GM18511 (cell line): ENCODE measurements at regions not wholly inside any gene's neighbourhood (a gene's known extent, or its start where the extent isn't known, plus 50 kb on each side); places are given as distances from the start of the nearest gene placed in this dataset.

Source experiments
- ATAC-seq: cut with Tn5 transposase; IDR thresholded peaks from one replicate; pipeline ENCODE4 v1.9.1; 2021; ENCODE audit warnings: mild to moderate bottlenecking, moderate library complexity; ENCODE audit not compliant: unreplicated experiment

GRCh38 chr11:112355726-112356125, 95.1 kb upstream of the PLET1 start:
- ATAC-seq: no peak

DNA sequence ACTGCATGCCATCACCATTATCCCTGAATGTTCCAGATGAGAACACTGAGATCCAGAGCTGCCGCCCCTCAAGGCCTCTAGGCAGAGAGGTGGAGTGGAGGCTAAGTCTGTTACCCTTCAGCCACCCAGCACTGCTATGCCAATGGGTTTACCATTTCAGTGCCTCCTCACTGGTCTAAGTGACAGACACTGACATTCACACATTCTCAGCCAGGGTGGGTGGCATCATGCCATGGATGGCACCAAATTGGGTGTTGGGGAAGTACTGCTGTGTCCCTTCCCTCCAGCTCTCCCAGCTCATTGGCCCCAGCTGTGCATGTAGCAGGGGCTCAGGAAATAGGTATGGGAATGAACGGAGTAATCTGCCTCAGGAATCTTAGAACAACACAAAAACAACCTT, 96.8 kb upstream of the PLET1 start:
- ATAC-seq: no peak

GRCh38 chr11:112361396-112361795, 100.7 kb upstream of the PLET1 start:
- no peak for ATAC-seq

- no peak for ATAC-seq
Measured at GRCh38 chr11:112363527-112363926, 102.9 kb upstream of the PLET1 start.

- ATAC-seq: no peak
Measured at GRCh38 chr11:112364962-112365481, 104.4 kb upstream of the PLET1 start.

- ATAC-seq: no peak
Measured at GRCh38 chr11:112366012-112366411, 105.4 kb upstream of the PLET1 start.

GRCh38 chr11:112366777-112367176, 106.1 kb upstream of the PLET1 start:
- no peak for ATAC-seq

DNA sequence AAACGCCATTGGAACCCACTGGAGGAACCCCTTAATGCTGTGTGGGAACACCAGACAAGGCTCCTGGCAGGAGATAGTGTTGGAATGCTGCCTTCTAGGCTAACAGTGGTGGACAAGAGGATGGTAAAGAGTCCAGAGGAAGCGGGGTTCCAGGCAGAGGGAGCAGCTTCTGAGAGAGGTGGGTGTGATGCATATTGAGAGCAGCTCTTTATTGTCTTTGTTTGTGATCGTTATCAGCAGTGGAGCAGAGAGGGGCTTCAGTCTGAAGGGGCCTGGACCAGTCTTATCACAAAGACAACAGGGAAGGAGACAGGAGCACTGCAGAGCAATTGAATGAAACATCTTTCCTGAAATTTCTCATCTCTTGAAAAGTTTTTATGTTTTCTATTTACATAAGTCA, 106.8 kb upstream of the PLET1 start:
- ATAC-seq: no peak

- ATAC-seq: no peak
Measured at GRCh38 chr11:112367895-112368294, 107.2 kb upstream of the PLET1 start.

GRCh38 chr11:112368381-112368780, 107.7 kb upstream of the PLET1 start:
- no peak for ATAC-seq

- ATAC-seq: no peak
Measured at GRCh38 chr11:112369374-112369773, 108.7 kb upstream of the PLET1 start.

DNA sequence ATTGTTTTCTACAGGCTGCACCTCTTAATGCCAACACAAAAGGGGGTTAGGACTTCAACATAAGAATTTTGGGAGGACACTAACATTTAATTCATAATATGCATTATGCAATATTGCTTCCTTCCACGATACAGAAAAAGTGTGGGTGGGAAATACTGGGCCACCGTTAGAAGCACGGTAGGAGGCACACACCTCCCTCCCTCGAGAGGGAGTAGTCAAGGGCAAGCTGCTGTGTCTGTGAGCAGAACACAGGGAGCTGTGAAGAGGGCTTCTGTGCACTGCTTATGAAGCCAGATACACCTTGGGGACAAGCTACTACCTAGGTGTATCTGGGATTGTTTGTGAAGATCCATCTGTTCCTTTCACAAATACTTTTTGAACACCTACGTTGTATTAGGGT, 109.3 kb upstream of the PLET1 start:
- no peak for ATAC-seq

DNA sequence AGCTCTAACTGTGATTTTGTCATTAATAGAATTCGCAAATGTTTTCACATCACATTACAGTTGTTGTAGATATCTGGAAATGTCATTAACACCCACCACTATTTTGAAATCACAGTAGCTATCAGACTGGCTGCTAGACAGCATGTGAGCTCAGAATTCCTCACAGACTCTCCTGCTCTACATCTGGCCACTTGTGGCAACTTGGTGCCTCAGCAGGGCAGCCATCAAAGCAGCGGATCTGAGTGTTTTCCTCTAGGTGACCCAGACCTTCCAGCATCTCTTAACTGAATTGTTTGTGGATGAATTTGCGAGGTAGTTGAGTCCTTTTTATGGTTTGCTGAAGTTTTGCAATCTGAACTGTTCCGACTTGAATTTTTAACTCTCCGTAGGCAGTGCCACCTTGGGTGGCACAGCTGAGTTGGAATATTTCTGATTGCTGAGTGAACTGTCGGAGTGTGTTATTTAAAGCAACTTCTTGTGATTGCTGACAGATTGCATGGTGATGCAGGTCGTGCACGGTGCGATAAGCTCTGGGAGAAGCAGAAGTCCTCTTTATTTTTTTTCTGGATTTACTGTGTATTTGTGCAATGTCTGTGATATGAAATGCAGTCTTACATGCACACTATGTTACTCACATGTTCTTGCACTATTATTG, 114.0 kb upstream of the PLET1 start:
- no peak for ATAC-seq

DNA sequence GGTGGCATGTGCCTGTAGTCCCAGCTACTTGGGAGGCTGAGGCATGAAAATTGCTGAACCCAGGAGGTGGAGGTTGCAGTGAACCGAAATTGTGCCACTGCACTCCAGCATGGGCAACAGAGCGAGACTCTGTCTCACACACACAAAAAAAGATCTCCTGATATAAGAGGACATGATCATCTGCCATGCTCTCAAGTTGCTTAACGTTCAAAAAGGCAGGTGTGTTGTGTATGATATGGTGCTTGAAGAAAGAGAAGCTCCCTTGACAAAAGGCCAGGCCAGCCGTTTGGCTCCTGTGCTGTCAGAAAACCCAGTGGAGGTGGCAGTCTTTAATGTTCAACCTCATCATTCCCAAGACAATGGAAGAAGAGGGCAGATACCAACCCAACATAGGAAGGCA, 117.3 kb upstream of the PLET1 start:
- no peak for ATAC-seq

DNA sequence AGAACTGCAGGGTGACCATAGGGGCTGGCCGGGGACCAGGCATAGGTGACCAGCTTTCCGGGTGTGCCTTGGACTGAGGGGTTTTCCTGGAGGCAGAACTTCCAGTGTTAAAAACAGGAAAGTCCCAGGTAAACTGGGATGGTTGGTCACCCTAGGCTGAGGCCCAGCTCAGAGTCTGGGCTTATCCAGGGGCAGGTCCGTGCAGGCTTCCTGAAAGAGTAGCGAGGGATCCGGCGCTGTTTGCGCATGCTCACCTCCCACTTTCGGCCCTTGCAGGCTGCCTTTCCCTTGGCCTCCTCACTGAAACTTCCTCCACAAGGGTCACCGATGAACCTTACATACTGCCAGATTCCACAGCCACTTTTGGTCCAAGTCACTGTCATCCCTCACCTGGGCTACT, 119.8 kb upstream of the PLET1 start:
- ATAC-seq: no peak

DNA sequence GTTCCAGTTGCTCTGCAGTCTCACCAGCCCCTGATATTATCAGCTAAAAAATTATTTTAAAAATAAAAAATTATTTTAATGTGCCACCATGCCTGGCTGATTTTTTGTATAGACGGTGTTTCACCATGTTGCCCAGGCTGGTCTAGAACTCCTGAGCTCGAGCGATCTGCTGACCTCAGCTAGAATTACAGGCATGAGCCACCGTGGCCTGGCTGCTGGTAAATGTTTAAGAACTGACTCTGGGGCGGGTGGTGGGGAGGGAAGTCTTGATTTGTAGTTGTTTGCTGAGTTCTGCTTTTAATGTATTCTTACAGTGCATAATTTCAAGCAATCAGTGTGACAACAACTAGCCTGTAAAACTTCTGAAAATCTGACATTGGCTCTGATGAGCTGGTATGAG, 120.9 kb upstream of the PLET1 start:
- no peak for ATAC-seq

GRCh38 chr11:112382561-112382960, 121.9 kb upstream of the PLET1 start:
- ATAC-seq: no peak

GRCh38 chr11:112388496-112388895, 127.8 kb upstream of the PLET1 start:
- ATAC-seq: no peak

GRCh38 chr11:112391086-112391485, 130.4 kb upstream of the PLET1 start:
- no peak for ATAC-seq

DNA sequence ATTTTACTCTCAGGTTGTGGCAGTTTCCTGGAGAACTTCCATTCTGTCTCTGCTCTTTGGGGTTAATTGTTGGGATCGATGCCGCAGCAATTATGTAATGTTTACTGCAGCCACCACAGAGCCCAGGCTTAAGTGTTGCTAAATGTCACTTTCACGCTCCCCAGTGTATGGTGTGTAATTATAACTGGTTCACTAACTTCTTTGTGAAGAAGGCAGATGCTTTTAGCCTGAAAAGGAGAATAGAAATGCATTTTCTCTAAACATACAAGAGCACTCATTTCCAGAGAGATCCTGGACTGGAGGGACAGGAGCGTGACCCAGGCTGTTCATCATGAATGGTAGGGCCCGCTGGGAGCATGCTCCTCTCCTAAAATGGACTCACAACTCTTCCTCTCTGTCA, 132.2 kb upstream of the PLET1 start:
- no peak for ATAC-seq

- no peak for ATAC-seq
Measured at GRCh38 chr11:112394304-112394703, 133.6 kb upstream of the PLET1 start.

GRCh38 chr11:112396076-112396475, 135.4 kb upstream of the PLET1 start:
- ATAC-seq: no peak

- no peak for ATAC-seq
Measured at GRCh38 chr11:112398798-112399478, 138.3 kb upstream of the PLET1 start.
